ENCODE measurements at regions not wholly inside any gene's neighbourhood (a gene's known extent, or its start where the extent isn't known, plus 50 kb on each side); places are given as distances from the start of the nearest gene placed in this dataset.

- POLR2A ChIA-PET, result no interaction called here
- no peaks in the 10 kb centered on the region for H3K36me3 Mint-ChIP-seq
- CTCF ChIA-PET, result no interaction called here
- DNase-seq (ENCODE audit: low spot score) (no peak), ATAC-seq (no peak)
- H3K9me3 Mint-ChIP-seq, result no peaks in the 10 kb centered on the region
- no peak overlapping the region for H3K4me3 Mint-ChIP-seq
- no peaks in the 10 kb centered on the region for H3K4me1 Mint-ChIP-seq
- TF ChIP-seq JAZF1 (CRISPR knock-in tag; IDR thresholded peaks at IDR 0.05), result no peak
- TF ChIP-seq JUN (CRISPR knock-in tag; IDR thresholded peaks at IDR 0.05), result no peak
- TF ChIP-seq, protein P1, sequence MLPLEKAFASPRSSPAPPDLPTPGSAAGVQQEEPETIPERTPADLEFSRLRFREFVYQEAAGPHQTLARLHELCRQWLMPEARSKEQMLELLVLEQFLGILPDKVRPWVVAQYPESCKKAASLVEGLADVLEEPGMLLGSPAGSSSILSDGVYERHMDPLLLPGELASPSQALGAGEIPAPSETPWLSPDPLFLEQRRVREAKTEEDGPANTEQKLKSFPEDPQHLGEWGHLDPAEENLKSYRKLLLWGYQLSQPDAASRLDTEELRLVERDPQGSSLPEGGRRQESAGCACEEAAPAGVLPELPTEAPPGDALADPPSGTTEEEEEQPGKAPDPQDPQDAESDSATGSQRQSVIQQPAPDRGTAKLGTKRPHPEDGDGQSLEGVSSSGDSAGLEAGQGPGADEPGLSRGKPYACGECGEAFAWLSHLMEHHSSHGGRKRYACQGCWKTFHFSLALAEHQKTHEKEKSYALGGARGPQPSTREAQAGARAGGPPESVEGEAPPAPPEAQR (CRISPR knock-in tag; IDR thresholded peaks at IDR 0.05), result no peak
- TF ChIP-seq TCF7 (CRISPR knock-in tag; IDR thresholded peaks at IDR 0.05; ENCODE audit: low read depth), result no peak
- no peak for TF ChIP-seq FOXP4 (CRISPR knock-in tag; IDR thresholded peaks at IDR 0.05)
- no peak for TF ChIP-seq ZNF396 (CRISPR knock-in tag; IDR thresholded peaks at IDR 0.05; ENCODE audit: borderline replicate concordance)
- TF ChIP-seq ETV6 (CRISPR knock-in tag; IDR thresholded peaks at IDR 0.05), result no peak
- no peak for TF ChIP-seq PRDM15 (CRISPR knock-in tag; IDR thresholded peaks at IDR 0.05)
- TF ChIP-seq IRF2 (CRISPR knock-in tag; IDR thresholded peaks at IDR 0.05; ENCODE audit: borderline replicate concordance, low read depth), result no peak
- TF ChIP-seq, protein P2, sequence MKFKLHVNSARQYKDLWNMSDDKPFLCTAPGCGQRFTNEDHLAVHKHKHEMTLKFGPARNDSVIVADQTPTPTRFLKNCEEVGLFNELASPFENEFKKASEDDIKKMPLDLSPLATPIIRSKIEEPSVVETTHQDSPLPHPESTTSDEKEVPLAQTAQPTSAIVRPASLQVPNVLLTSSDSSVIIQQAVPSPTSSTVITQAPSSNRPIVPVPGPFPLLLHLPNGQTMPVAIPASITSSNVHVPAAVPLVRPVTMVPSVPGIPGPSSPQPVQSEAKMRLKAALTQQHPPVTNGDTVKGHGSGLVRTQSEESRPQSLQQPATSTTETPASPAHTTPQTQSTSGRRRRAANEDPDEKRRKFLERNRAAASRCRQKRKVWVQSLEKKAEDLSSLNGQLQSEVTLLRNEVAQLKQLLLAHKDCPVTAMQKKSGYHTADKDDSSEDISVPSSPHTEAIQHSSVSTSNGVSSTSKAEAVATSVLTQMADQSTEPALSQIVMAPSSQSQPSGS (CRISPR knock-in tag; IDR thresholded peaks at IDR 0.05; ENCODE audit: borderline replicate concordance, low read depth), result no peak
- TF ChIP-seq, protein P3, sequence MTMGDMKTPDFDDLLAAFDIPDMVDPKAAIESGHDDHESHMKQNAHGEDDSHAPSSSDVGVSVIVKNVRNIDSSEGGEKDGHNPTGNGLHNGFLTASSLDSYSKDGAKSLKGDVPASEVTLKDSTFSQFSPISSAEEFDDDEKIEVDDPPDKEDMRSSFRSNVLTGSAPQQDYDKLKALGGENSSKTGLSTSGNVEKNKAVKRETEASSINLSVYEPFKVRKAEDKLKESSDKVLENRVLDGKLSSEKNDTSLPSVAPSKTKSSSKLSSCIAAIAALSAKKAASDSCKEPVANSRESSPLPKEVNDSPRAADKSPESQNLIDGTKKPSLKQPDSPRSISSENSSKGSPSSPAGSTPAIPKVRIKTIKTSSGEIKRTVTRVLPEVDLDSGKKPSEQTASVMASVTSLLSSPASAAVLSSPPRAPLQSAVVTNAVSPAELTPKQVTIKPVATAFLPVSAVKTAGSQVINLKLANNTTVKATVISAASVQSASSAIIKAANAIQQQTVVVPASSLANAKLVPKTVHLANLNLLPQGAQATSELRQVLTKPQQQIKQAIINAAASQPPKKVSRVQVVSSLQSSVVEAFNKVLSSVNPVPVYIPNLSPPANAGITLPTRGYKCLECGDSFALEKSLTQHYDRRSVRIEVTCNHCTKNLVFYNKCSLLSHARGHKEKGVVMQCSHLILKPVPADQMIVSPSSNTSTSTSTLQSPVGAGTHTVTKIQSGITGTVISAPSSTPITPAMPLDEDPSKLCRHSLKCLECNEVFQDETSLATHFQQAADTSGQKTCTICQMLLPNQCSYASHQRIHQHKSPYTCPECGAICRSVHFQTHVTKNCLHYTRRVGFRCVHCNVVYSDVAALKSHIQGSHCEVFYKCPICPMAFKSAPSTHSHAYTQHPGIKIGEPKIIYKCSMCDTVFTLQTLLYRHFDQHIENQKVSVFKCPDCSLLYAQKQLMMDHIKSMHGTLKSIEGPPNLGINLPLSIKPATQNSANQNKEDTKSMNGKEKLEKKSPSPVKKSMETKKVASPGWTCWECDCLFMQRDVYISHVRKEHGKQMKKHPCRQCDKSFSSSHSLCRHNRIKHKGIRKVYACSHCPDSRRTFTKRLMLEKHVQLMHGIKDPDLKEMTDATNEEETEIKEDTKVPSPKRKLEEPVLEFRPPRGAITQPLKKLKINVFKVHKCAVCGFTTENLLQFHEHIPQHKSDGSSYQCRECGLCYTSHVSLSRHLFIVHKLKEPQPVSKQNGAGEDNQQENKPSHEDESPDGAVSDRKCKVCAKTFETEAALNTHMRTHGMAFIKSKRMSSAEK (CRISPR knock-in tag; IDR thresholded peaks at IDR 0.05; ENCODE audit: borderline replicate concordance), result no peak
- no peak overlapping the region for H3K27ac Mint-ChIP-seq
- H3K27me3 Mint-ChIP-seq (ENCODE audit: low read depth), result no peaks in the 10 kb centered on the region
These were observed 636.1 kb upstream of the KLHL29 start for GRCh38 chr2:22748909-22749308.

- no peak for ATAC-seq
- TF ChIP-seq, protein P4, sequence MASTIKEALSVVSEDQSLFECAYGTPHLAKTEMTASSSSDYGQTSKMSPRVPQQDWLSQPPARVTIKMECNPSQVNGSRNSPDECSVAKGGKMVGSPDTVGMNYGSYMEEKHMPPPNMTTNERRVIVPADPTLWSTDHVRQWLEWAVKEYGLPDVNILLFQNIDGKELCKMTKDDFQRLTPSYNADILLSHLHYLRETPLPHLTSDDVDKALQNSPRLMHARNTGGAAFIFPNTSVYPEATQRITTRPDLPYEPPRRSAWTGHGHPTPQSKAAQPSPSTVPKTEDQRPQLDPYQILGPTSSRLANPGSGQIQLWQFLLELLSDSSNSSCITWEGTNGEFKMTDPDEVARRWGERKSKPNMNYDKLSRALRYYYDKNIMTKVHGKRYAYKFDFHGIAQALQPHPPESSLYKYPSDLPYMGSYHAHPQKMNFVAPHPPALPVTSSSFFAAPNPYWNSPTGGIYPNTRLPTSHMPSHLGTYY (CRISPR knock-in tag; IDR thresholded peaks at IDR 0.05), result no peak
- TF ChIP-seq, protein P5, sequence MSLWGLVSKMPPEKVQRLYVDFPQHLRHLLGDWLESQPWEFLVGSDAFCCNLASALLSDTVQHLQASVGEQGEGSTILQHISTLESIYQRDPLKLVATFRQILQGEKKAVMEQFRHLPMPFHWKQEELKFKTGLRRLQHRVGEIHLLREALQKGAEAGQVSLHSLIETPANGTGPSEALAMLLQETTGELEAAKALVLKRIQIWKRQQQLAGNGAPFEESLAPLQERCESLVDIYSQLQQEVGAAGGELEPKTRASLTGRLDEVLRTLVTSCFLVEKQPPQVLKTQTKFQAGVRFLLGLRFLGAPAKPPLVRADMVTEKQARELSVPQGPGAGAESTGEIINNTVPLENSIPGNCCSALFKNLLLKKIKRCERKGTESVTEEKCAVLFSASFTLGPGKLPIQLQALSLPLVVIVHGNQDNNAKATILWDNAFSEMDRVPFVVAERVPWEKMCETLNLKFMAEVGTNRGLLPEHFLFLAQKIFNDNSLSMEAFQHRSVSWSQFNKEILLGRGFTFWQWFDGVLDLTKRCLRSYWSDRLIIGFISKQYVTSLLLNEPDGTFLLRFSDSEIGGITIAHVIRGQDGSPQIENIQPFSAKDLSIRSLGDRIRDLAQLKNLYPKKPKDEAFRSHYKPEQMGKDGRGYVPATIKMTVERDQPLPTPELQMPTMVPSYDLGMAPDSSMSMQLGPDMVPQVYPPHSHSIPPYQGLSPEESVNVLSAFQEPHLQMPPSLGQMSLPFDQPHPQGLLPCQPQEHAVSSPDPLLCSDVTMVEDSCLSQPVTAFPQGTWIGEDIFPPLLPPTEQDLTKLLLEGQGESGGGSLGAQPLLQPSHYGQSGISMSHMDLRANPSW (CRISPR knock-in tag; conservative IDR thresholded peaks at IDR 0.05; ENCODE audit: low read depth), result no peak
- TF ChIP-seq IRF2 (CRISPR knock-in tag; IDR thresholded peaks at IDR 0.05; ENCODE audit: borderline replicate concordance, low read depth) (no peak), ZNF232 (CRISPR knock-in tag; IDR thresholded peaks at IDR 0.05) (no peak), MXD4 (CRISPR knock-in tag; IDR thresholded peaks at IDR 0.05; ENCODE audit: borderline replicate concordance) (no peak), OVOL2 (CRISPR knock-in tag; IDR thresholded peaks at IDR 0.05; ENCODE audit: borderline replicate concordance) (no peak), KAT7 (CRISPR knock-in tag; IDR thresholded peaks at IDR 0.05; ENCODE audit: borderline replicate concordance) (no peak), NFATC4 (CRISPR knock-in tag; IDR thresholded peaks at IDR 0.05) (no peak), TEAD4 (CRISPR knock-in tag; IDR thresholded peaks at IDR 0.05) (no peak)
These were observed 631.5 kb upstream of the KLHL29 start for GRCh38 chr2:22753476-22753875.

More at GRCh38 chr2:22753476-22753875, 631.5 kb upstream of the KLHL29 start:
- no peak for DNase-seq (ENCODE audit: low spot score)
- POLR2A ChIA-PET, result no interaction called here
- no peak overlapping the region for H3K27ac Mint-ChIP-seq
- CTCF ChIA-PET, result no interaction called here
- no peaks in the 10 kb centered on the region for H3K4me1 Mint-ChIP-seq
- H3K27me3 Mint-ChIP-seq (ENCODE audit: low read depth), result peaks cover 2% of the 10 kb centered on the region; the same call in 1 of the 2 replicates
- H3K9me3 Mint-ChIP-seq, result peaks cover 17% of the 10 kb centered on the region
- no peaks in the 10 kb centered on the region for H3K36me3 Mint-ChIP-seq
- H3K4me3 Mint-ChIP-seq, result no peak overlapping the region

All from WTC11 (cell line).